CD14-positive monocyte (primary cell): ENCODE measurements at regions not wholly inside any gene's neighbourhood (a gene's known extent, or its start where the extent isn't known, plus 50 kb on each side); places are given as distances from the start of the nearest gene placed in this dataset.

Experiments
- DNase-seq, 3 donors: peaks; one replicate each; pipeline ENCODE4 v3.0.0-alpha.2; 2011 to 2022
- H2AFZ ChIP-seq: 2 replicates; pipeline ENCODE4 v1.6.0; 2012; ENCODE audit warnings: mild to moderate bottlenecking, low read depth, low read length, inconsistent platforms; ENCODE audit not compliant: insufficient read depth, poor library complexity, severe bottlenecking
- H3K27ac ChIP-seq, 2 donors: 1 replicate in 1 of 2; 2 replicates in 1 of 2; pipeline ENCODE4 v1.5.1; 2012 to 2013; ENCODE audit warnings: low read length in 2 of 2, control low read depth in 1 of 2, inconsistent platforms in 1 of 2, low read depth in 1 of 2, mild to moderate bottlenecking in 1 of 2
- H3K27me3 ChIP-seq, 2 donors: one replicate each; pipeline versions ENCODE4 v1.6.0 to v1.6.1; 2011 to 2013; ENCODE audit warnings: low read length in 2 of 2; ENCODE audit not compliant: control insufficient read depth in 2 of 2, insufficient read depth in 2 of 2
- H3K36me3 ChIP-seq, 2 donors: replicated peaks in 1 of 2; 1 replicate in 1 of 2; 2 replicates in 1 of 2; pipeline versions ENCODE4 v1.5.1 to v1.6.1; 2012 to 2013; ENCODE audit warnings: low read length in 2 of 2, control low read depth in 1 of 2, inconsistent platforms in 1 of 2, mild to moderate bottlenecking in 1 of 2; ENCODE audit not compliant: insufficient read depth in 2 of 2, control insufficient read depth in 1 of 2
- H3K4me1 ChIP-seq, 2 donors: 1 replicate in 1 of 2; 2 replicates in 1 of 2; pipeline versions ENCODE4 v1.5.1 to v1.6.1; 2012 to 2013; ENCODE audit warnings: low read length in 2 of 2, control low read depth in 1 of 2, inconsistent platforms in 1 of 2, mild to moderate bottlenecking in 1 of 2, moderate library complexity in 1 of 2; ENCODE audit not compliant: insufficient read depth in 2 of 2, control insufficient read depth in 1 of 2
- H3K4me2 ChIP-seq: replicated peaks from 2 replicates; pipeline ENCODE3; 2012; ENCODE audit warnings: low read length, moderate library complexity, mild to moderate bottlenecking; ENCODE audit not compliant: poor library complexity, severe bottlenecking; ENCODE audit errors: extremely low read depth
- H3K4me3 ChIP-seq, 3 experiments: fragments of 200-600 bp in 1 of 3; sonication (generic) in 1 of 3; replicated peaks in 1 of 3; 1 replicate in 2 of 3; 2 replicates in 1 of 3; pipeline ENCODE4 v1.5.1; 2011 to 2013; ENCODE audit warnings: low read length in 3 of 3, mild to moderate bottlenecking in 3 of 3, control low read depth in 2 of 3, low read depth in 2 of 3, inconsistent platforms in 1 of 3, moderate library complexity in 1 of 3
- H3K79me2 ChIP-seq: 2 replicates; pipeline ENCODE4 v1.6.0; 2012; ENCODE audit warnings: mild to moderate bottlenecking, control low read depth, inconsistent platforms, low read length, moderate library complexity; ENCODE audit not compliant: insufficient read depth
- H3K9ac ChIP-seq: 2 replicates; pipeline ENCODE4 v1.6.0; 2017; ENCODE audit warnings: low read length, mild to moderate bottlenecking; ENCODE audit not compliant: insufficient read depth, poor library complexity, severe bottlenecking
- H3K9me3 ChIP-seq, 2 donors: replicated peaks in 1 of 2; 1 replicate in 1 of 2; 2 replicates in 1 of 2; pipeline versions ENCODE4 v1.5.1 to v1.6.1; 2012 to 2013; ENCODE audit warnings: low read length in 2 of 2, control low read depth in 1 of 2; ENCODE audit not compliant: control insufficient read depth in 1 of 2, insufficient read depth in 1 of 2
- H4K20me1 ChIP-seq: 2 replicates; pipeline ENCODE4 v1.6.0; 2012; ENCODE audit warnings: mild to moderate bottlenecking, low read length, control low read depth, moderate library complexity; ENCODE audit not compliant: insufficient read depth
- H3K27ac Mint-ChIP-seq, 7 donors: one replicate each; pipeline ENCODE4 v1.8.0; 2020; ENCODE audit warnings: mild to moderate bottlenecking in 7 of 7, mixed read lengths in 7 of 7, moderate library complexity in 6 of 7, inconsistent platforms in 2 of 7
- H3K27me3 Mint-ChIP-seq, 3 donors: one replicate each; pipeline ENCODE4 v1.8.0; 2021 to 2022; ENCODE audit warnings: low read depth in 3 of 3, mild to moderate bottlenecking in 3 of 3, mixed read lengths in 3 of 3, moderate library complexity in 3 of 3, inconsistent platforms in 1 of 3
- H3K36me3 Mint-ChIP-seq, 2 donors: one replicate each; pipeline ENCODE4 v1.8.0; 2020; ENCODE audit warnings: mixed read lengths in 2 of 2, inconsistent platforms in 1 of 2, mild to moderate bottlenecking in 1 of 2
- H3K4me1 Mint-ChIP-seq: one replicate; pipeline ENCODE4 v1.8.0; 2020; ENCODE audit warnings: mild to moderate bottlenecking, mixed read lengths
- H3K4me3 Mint-ChIP-seq, 2 donors: one replicate each; pipeline ENCODE4 v1.8.0; 2020; ENCODE audit warnings: mild to moderate bottlenecking in 2 of 2, mixed read lengths in 2 of 2, moderate library complexity in 1 of 2
- H3K9me3 Mint-ChIP-seq, 7 donors: one replicate each; pipeline ENCODE4 v1.8.0; 2020 to 2022; ENCODE audit warnings: mixed read lengths in 7 of 7, mild to moderate bottlenecking in 6 of 7, moderate library complexity in 6 of 7, inconsistent platforms in 2 of 7
- WGBS: methylation state at CpG from one replicate; pipeline ENCODE4 v1.1.5; 2013; ENCODE audit warnings: missing lambda C conversion rate; ENCODE audit not compliant: insufficient coverage; 5-methylcytosine and 5-hydroxymethylcytosine counted together
- intact Hi-C, 2 donors: fragments of 100-400 bp; cut with micrococcal nuclease; formaldehyde crosslinking; loops; one replicate each; pipeline versions ENCODE4 v1.15.0 to v1.15.1; 2023
- TF ChIP-seq, protein P1 (sequence below): fragments of 200-600 bp; IDR thresholded peaks from one replicate; pipeline ENCODE4 v1.8.0; 2022; ENCODE audit warnings: antibody characterized with exemption, mild to moderate bottlenecking

DNA sequence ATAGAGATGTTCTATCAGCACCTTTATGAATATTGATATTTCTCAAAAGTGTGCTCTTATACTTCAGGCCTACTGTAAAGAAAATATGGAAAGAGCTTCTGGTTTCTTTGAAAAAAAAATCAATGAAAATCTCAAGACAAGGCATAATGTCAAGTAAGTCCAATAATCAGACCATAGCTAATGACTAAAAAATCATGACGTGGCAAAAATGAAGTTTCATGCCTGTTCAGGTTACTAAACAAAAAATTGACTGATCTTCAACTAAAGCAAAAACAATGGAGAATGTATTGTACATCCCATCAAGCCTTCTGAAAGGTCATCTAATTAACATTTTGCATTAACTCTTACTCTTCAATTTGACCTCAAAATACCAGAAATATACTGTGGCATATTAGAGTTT is 824.4 kb downstream of the EPHA4 start:
- Histone ChIP-seq H3K36me3 (no peaks in the 10 kb centered on the region), H3K79me2 (no peaks in the 10 kb centered on the region), H3K27me3 (no peaks in the 10 kb centered on the region), H3K9me3 (peaks cover 0 to 11% of the 10 kb centered on the region in 2 donors), H2AFZ (no peak overlapping the region), H3K4me1 (no peaks in the 10 kb centered on the region), H3K4me3 (no peak overlapping the region), H3K27ac (no peak overlapping the region), H4K20me1 (no peaks in the 10 kb centered on the region), H3K4me2 (no peak overlapping the region), H3K9ac (no peak overlapping the region)
- no peak for DNase-seq
- 100% methylated on average over 1 of the region's 1 CpG for WGBS
- no peak overlapping the region for H3K27ac Mint-ChIP-seq
- H3K36me3 Mint-ChIP-seq, result no peaks in the 10 kb centered on the region
- H3K9me3 Mint-ChIP-seq, result peaks cover 0 to 10% (median 3%) of the 10 kb centered on the region in 7 donors
- no peaks in the 10 kb centered on the region for H3K4me1 Mint-ChIP-seq
- intact Hi-C loops, result no loop called here
- no peak overlapping the region for H3K4me3 Mint-ChIP-seq
- H3K27me3 Mint-ChIP-seq, result no peaks in the 10 kb centered on the region
- TF ChIP-seq, protein P1, sequence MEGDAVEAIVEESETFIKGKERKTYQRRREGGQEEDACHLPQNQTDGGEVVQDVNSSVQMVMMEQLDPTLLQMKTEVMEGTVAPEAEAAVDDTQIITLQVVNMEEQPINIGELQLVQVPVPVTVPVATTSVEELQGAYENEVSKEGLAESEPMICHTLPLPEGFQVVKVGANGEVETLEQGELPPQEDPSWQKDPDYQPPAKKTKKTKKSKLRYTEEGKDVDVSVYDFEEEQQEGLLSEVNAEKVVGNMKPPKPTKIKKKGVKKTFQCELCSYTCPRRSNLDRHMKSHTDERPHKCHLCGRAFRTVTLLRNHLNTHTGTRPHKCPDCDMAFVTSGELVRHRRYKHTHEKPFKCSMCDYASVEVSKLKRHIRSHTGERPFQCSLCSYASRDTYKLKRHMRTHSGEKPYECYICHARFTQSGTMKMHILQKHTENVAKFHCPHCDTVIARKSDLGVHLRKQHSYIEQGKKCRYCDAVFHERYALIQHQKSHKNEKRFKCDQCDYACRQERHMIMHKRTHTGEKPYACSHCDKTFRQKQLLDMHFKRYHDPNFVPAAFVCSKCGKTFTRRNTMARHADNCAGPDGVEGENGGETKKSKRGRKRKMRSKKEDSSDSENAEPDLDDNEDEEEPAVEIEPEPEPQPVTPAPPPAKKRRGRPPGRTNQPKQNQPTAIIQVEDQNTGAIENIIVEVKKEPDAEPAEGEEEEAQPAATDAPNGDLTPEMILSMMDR, result no peak

DNA sequence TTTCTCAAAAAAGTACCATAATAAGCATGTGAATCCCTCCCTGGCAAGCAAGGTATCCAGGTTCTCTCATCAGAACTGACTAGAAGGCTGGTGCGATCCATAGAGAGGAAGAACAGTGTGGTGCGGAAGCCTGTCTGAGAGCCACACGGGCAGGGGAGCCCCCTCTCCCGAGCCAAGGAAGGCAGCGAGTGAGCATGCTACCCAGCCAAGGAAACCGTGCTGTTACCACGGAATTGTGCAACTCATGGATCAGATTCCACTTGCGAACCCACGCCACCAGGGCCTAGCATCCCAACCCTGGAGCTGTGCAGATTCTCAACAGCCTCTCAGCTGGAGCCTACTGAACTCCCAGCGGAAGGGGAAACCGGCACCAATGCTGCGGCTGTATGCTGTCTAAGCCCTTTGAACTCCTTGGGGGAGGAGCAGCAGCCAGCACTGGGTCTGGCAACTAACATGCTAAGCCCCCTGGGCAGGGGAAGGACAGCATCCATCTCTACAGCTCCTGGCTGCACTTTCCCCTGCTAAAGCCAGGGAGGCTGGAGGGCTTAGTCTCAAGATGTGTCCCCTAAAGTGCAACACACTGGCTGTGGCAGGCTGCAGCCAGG is 823.1 kb downstream of the EPHA4 start:
- Histone ChIP-seq H3K4me1 (no peaks in the 10 kb centered on the region), H3K4me2 (no peak overlapping the region), H3K27ac (no peak overlapping the region), H2AFZ (no peak overlapping the region), H3K9ac (no peak overlapping the region), H3K27me3 (no peaks in the 10 kb centered on the region), H3K36me3 (no peaks in the 10 kb centered on the region), H3K9me3 (peaks cover 0 to 11% of the 10 kb centered on the region in 2 donors), H3K79me2 (no peaks in the 10 kb centered on the region), H3K4me3 (no peak overlapping the region), H4K20me1 (no peaks in the 10 kb centered on the region)
- H3K27me3 Mint-ChIP-seq, result no peaks in the 10 kb centered on the region
- intact Hi-C loops, result no loop called here
- TF ChIP-seq, protein P1, result no peak
- H3K4me3 Mint-ChIP-seq, result no peak overlapping the region
- no peak for DNase-seq
- H3K27ac Mint-ChIP-seq, result no peak overlapping the region
- WGBS, result 78% methylated on average over 12 of the region's 12 CpGs
- no peaks in the 10 kb centered on the region for H3K36me3 Mint-ChIP-seq
- no peaks in the 10 kb centered on the region for H3K4me1 Mint-ChIP-seq
- H3K9me3 Mint-ChIP-seq, result peaks cover 0 to 15% (median 3%) of the 10 kb centered on the region in 7 donors
